Body of pancreas (tissue), 4 donors: ENCODE measurements at regions not wholly inside any gene's neighbourhood (a gene's known extent, or its start where the extent isn't known, plus 50 kb on each side); places are given as distances from the start of the nearest gene placed in this dataset.

Experiments used
- ATAC-seq: fragments of 150-250 bp; one replicate; pipeline ENCODE4 v1.9.1; 2016
- DNase-seq, 4 donors: peaks; one replicate each; pipeline ENCODE4 v3.0.0-alpha.2; 2019
- H3K27ac ChIP-seq, 4 donors: fragments of 200-600 bp; sonication (generic); 1 replicate in 3 of 4; 2 replicates in 1 of 4; pipeline versions ENCODE4 v1.5.1 to v1.6.1; 2016 to 2019; ENCODE audit warnings: mild to moderate bottlenecking in 1 of 4, mixed read lengths in 1 of 4, moderate library complexity in 1 of 4
- H3K27me3 ChIP-seq, 2 donors: fragments of 200-600 bp; sonication (generic); one replicate each; pipeline ENCODE4 v1.6.0; 2016; ENCODE audit warnings: mild to moderate bottlenecking in 1 of 2
- H3K36me3 ChIP-seq, 2 donors: fragments of 200-600 bp; sonication (generic); replicated peaks in 1 of 2; 2 replicates each; pipeline ENCODE4 v1.5.1; 2016; ENCODE audit warnings: low read depth in 2 of 2; ENCODE audit not compliant: insufficient read depth in 1 of 2
- H3K4me1 ChIP-seq: fragments of 200-600 bp; sonication (generic); one replicate; pipeline ENCODE4 v1.6.0; 2016
- H3K4me3 ChIP-seq, 2 donors: fragments of 200-600 bp; sonication (generic); 1 replicate in 1 of 2; 2 replicates in 1 of 2; pipeline ENCODE4 v1.5.1; 2016 to 2019
- H3K9me3 ChIP-seq, 3 donors: fragments of 200-600 bp; sonication (generic); 1 replicate in 2 of 3; 2 replicates in 1 of 3; pipeline ENCODE4 v1.5.1; 2016
- CTCF ChIP-seq, 7 experiments: fragments of 450-650 bp in 4 of 7; fragments of 200-600 bp in 3 of 7; sonication (generic) in 3 of 7; IDR thresholded peaks; one replicate each; pipeline ENCODE4 v1.5.1; 2016 to 2019; ENCODE audit warnings: antibody characterized with exemption in 7 of 7
- POLR2A ChIP-seq, 3 donors: fragments of 450-650 bp; IDR thresholded peaks; one replicate each; pipeline ENCODE4 v1.6.1; 2016; ENCODE audit warnings: antibody characterized with exemption in 3 of 3, mild to moderate bottlenecking in 2 of 3
- WGBS, 2 donors: methylation state at CpG; one replicate each; pipeline ENCODE4 v1.1.5; 2017; 5-methylcytosine and 5-hydroxymethylcytosine counted together
- intact Hi-C: fragments of 100-400 bp; cut with DNase I; formaldehyde crosslinking; loops from one replicate; pipeline ENCODE4 v1.15.1; 2023

DNA sequence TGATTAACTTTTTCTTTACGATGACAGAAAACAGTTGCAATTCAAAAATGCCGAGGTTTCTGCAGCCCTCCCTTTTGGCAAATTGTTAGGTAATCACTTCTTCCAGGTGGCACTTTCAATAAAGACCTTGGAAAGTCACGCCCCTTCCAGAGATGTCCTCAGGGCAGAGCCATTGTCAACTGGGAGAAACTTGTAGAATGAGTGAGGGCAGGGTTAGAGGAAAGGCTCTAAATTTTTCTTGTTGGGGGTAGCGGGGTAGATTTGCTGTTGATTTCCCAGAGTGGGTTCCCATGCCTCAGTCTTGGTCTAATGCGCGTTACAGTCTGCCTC is 421.1 kb downstream of the FGF9 start:
- H3K27ac ChIP-seq: no peak overlapping the region
- WGBS, 2 donors: 60 to 68% methylated on average over 6 of the region's 6 CpGs
- no peak for ATAC-seq

GRCh38 chr13:22092791-22093560 is 422.1 kb downstream of the FGF9 start:
- ATAC-seq (no peak), DNase-seq (no peak)
- intact Hi-C loops: no loop called here
- Histone ChIP-seq H3K4me3 (no peak overlapping the region), H3K9me3 (no peaks in the 10 kb centered on the region), H3K4me1 (no peaks in the 10 kb centered on the region), H3K27ac (no peak overlapping the region), H3K36me3 (no peaks in the 10 kb centered on the region), H3K27me3 (no peaks in the 10 kb centered on the region)
- WGBS, 2 donors: 86 to 89% methylated on average over 5 of the region's 5 CpGs
- no peak for TF ChIP-seq POLR2A (IDR thresholded peaks at IDR 0.05)
- TF ChIP-seq CTCF (IDR thresholded peaks at IDR 0.05): no peak

More for the DNA sequence above, 421.1 kb downstream of the FGF9 start:
- Histone ChIP-seq H3K9me3 (no peaks in the 10 kb centered on the region), H3K36me3 (no peaks in the 10 kb centered on the region), H3K27me3 (no peaks in the 10 kb centered on the region), H3K4me3 (no peak overlapping the region), H3K4me1 (no peaks in the 10 kb centered on the region)
- no peak for TF ChIP-seq CTCF (IDR thresholded peaks at IDR 0.05)
- intact Hi-C loops: no loop called here
- no peak for DNase-seq

DNA sequence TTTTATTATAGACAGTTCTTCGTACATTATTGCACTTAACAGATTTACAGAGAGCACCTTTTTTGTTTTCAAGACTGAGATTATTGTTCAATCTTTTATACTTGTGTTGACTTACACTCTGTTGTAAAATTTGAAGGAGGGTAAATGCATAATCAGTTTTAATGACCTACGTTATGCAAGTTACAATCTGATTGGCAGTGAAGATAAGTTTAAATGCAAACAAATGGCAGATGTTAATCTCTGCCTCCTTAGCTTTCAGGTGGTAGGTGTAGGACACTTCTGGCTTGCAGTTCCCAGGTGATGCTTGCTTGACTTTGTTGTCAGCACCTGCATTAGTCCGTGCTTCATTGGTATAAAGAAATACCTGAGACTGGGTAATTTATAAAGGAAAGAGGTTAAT is 424.9 kb downstream of the FGF9 start:
- DNase-seq: no peak
- no peak for ATAC-seq
- TF ChIP-seq POLR2A (IDR thresholded peaks at IDR 0.05) (no peak), CTCF (IDR thresholded peaks at IDR 0.05) (no peak)
- no peak overlapping the region for H3K4me3 ChIP-seq
- no peak overlapping the region for H3K27ac ChIP-seq
- H3K36me3 ChIP-seq: no peaks in the 10 kb centered on the region
- H3K9me3 ChIP-seq: no peaks in the 10 kb centered on the region
- H3K27me3 ChIP-seq: no peaks in the 10 kb centered on the region
- intact Hi-C loops: no loop called here
- H3K4me1 ChIP-seq: no peaks in the 10 kb centered on the region
- WGBS, 2 donors: 70 to 71% methylated on average over 3 of the region's 3 CpGs

GRCh38 chr13:22099585-22099984 is 428.7 kb downstream of the FGF9 start:
- Histone ChIP-seq H3K4me3 (no peak overlapping the region), H3K27ac (no peak overlapping the region), H3K27me3 (no peaks in the 10 kb centered on the region), H3K36me3 (no peaks in the 10 kb centered on the region), H3K9me3 (no peaks in the 10 kb centered on the region), H3K4me1 (no peaks in the 10 kb centered on the region)
- no peak for ATAC-seq
- DNase-seq: no peak
- intact Hi-C loops: no loop called here
- TF ChIP-seq POLR2A (IDR thresholded peaks at IDR 0.05): no peak
- TF ChIP-seq CTCF (IDR thresholded peaks at IDR 0.05): no peak

DNA sequence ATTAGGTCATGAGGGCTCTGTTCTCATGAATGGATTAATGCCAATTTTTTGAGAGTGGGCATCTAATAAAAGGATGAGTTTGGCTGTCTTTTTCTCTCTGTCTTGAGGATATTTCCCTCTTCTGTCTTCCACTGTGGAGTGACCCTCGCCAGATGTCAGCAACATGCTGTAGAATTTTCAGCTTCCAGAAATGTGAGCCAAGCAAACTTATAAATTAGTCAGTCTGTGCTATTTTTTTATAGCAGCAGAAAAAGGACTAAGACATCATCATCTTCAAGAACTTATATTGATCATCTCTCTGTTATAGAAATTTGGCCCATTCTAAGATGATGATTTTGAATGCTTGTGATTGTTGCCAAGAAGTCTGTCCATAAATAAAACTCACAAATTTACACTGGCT is 431.4 kb downstream of the FGF9 start:
- Histone ChIP-seq H3K27me3 (no peaks in the 10 kb centered on the region), H3K4me1 (peaks cover 9% of the 10 kb centered on the region), H3K4me3 (no peak overlapping the region), H3K27ac (no peak overlapping the region), H3K9me3 (no peaks in the 10 kb centered on the region), H3K36me3 (no peaks in the 10 kb centered on the region)
- no peak for TF ChIP-seq CTCF (IDR thresholded peaks at IDR 0.05)
- TF ChIP-seq POLR2A (IDR thresholded peaks at IDR 0.05): no peak
- WGBS, 2 donors: 74 to 84% methylated on average over 1 of the region's 1 CpG
- intact Hi-C loops: no loop called here
- ATAC-seq: no peak
- no peak for DNase-seq
